H1 (cell line): ENCODE measurements at regions not wholly inside any gene's neighbourhood (a gene's known extent, or its start where the extent isn't known, plus 50 kb on each side); places are given as distances from the start of the nearest gene placed in this dataset.

Experiments
- CTCF ChIA-PET: fragments of 300-600 bp; sonication (Branson Sonifier 250); formaldehyde crosslinking; loops from one replicate; lab custom pipeline; 2021; ENCODE audit not compliant: partially characterized antibody; lab: Charles Lee
- POLR2A ChIA-PET: fragments of 300-600 bp; sonication (Branson Sonifier 250); formaldehyde crosslinking; loops from one replicate; lab custom pipeline; 2021; ENCODE audit warnings: inconsistent platforms; ENCODE audit not compliant: partially characterized antibody; lab: Charles Lee
- DNase-seq, 2 experiments: peaks; one replicate each; pipeline versions ENCODE4 v3.0.0 to v3.0.0-alpha.2; 2010 to 2022; ENCODE audit warnings: low spot score in 2 of 2, low read depth in 1 of 2, mixed read lengths in 1 of 2
- FAIRE-seq: peaks from 2 replicates; lab custom pipeline; 2011; peaks lifted over from hg19 to GRCh38; lab: Jason Lieb, UNC
- H2AFZ ChIP-seq: 2 replicates; pipeline ENCODE4 v1.8.1; 2012; ENCODE audit warnings: low read length, inconsistent platforms
- H2AK5ac ChIP-seq: 2 replicates; pipeline ENCODE4 v1.6.1; 2013; ENCODE audit warnings: low read depth, low read length
- H2BK120ac ChIP-seq: replicated peaks from 2 replicates; pipeline ENCODE3; 2013; ENCODE audit warnings: low read depth, low read length, inconsistent platforms
- H2BK12ac ChIP-seq: 2 replicates; pipeline ENCODE4 v1.6.1; 2013; ENCODE audit warnings: low read depth, low read length
- H2BK15ac ChIP-seq: 2 replicates; pipeline ENCODE4 v1.6.1; 2013; ENCODE audit warnings: low read length
- H2BK20ac ChIP-seq: 2 replicates; pipeline ENCODE4 v1.6.1; 2013; ENCODE audit warnings: low read length
- H2BK5ac ChIP-seq: 2 replicates; pipeline ENCODE4 v1.6.1; 2013; ENCODE audit warnings: low read depth, low read length
- H3K14ac ChIP-seq: 2 replicates; pipeline ENCODE4 v1.6.1; 2013; ENCODE audit warnings: inconsistent platforms; ENCODE audit not compliant: insufficient read length
- H3K18ac ChIP-seq: 2 replicates; pipeline ENCODE4 v1.6.1; 2013; ENCODE audit warnings: low read length; ENCODE audit errors: extremely low read depth
- H3K23ac ChIP-seq: 2 replicates; pipeline ENCODE4 v1.6.1; 2013; ENCODE audit warnings: inconsistent platforms; ENCODE audit not compliant: insufficient read length
- H3K23me2 ChIP-seq: 2 replicates; pipeline ENCODE4 v1.6.1; 2013; ENCODE audit warnings: low read depth, low read length
- H3K27ac ChIP-seq: 2 replicates; pipeline ENCODE4 v1.6.1; 2011; ENCODE audit warnings: low read depth, low read length, inconsistent platforms
- H3K27me3 ChIP-seq, 4 experiments: replicated peaks in 1 of 4; 1 replicate in 1 of 4; 2 replicates in 3 of 4; pipeline versions ENCODE4 v1.6.1 to v1.8.1; 2011 to 2013; ENCODE audit warnings: low read length in 3 of 4, mild to moderate bottlenecking in 3 of 4, inconsistent platforms in 2 of 4, mixed read lengths in 2 of 4, moderate library complexity in 1 of 4; ENCODE audit not compliant: control insufficient read depth in 3 of 4, insufficient read depth in 3 of 4; ENCODE audit errors: extremely low read depth in 1 of 4
- H3K36me3 ChIP-seq, 4 experiments: 2 replicates each; pipeline versions ENCODE4 v1.6.1 to v1.8.1; 2011 to 2013; ENCODE audit warnings: mild to moderate bottlenecking in 4 of 4, low read length in 3 of 4, moderate library complexity in 2 of 4, control low read depth in 1 of 4, inconsistent platforms in 1 of 4; ENCODE audit not compliant: insufficient read depth in 4 of 4, control insufficient read depth in 2 of 4
- H3K4ac ChIP-seq: replicated peaks from 2 replicates; pipeline ENCODE3; 2013; ENCODE audit warnings: low read length, low read depth, mixed read lengths, inconsistent platforms; ENCODE audit not compliant: insufficient read length
- H3K4me1 ChIP-seq, 4 experiments: replicated peaks in 1 of 4; 1 replicate in 1 of 4; 2 replicates in 3 of 4; pipeline versions ENCODE4 v1.6.1 to v1.8.1; 2011 to 2013; ENCODE audit warnings: low read length in 3 of 4, inconsistent platforms in 2 of 4, mixed read lengths in 1 of 4; ENCODE audit not compliant: insufficient read depth in 4 of 4, control insufficient read depth in 3 of 4
- H3K4me2 ChIP-seq, 2 experiments: 2 replicates each; pipeline versions ENCODE4 v1.6.1 to v1.8.1; 2011 to 2013; ENCODE audit warnings: low read depth in 2 of 2, low read length in 2 of 2, control low read depth in 1 of 2, inconsistent platforms in 1 of 2, mild to moderate bottlenecking in 1 of 2; ENCODE audit not compliant: insufficient read depth in 1 of 2
- H3K4me3 ChIP-seq, 4 experiments: fragments of 200-600, 300-600 bp in 1 of 4; sonication (generic), shearing (Covaris generic), sonication (Bioruptor Twin) in 1 of 4; 2 replicates each; pipeline versions ENCODE4 v1.5.1 to v1.8.1; 2011 to 2016; ENCODE audit warnings: low read length in 4 of 4, low read depth in 3 of 4, control low read depth in 2 of 4, inconsistent platforms in 2 of 4, mild to moderate bottlenecking in 2 of 4, mixed read lengths in 1 of 4, moderate library complexity in 1 of 4; ENCODE audit not compliant: insufficient read depth in 2 of 4; ENCODE audit errors: extremely low read depth in 1 of 4
- H3K56ac ChIP-seq: replicated peaks from 2 replicates; pipeline ENCODE3; 2013; ENCODE audit warnings: low read depth, mild to moderate bottlenecking, mixed read lengths, low read length, inconsistent platforms; ENCODE audit not compliant: insufficient read length
- H3K79me1 ChIP-seq: 2 replicates; pipeline ENCODE4 v1.6.1; 2013; ENCODE audit warnings: low read depth, low read length, control low read depth
- H3K79me2 ChIP-seq, 2 experiments: 2 replicates each; pipeline versions ENCODE4 v1.6.1 to v1.8.1; 2012 to 2013; ENCODE audit warnings: low read length in 2 of 2, mild to moderate bottlenecking in 2 of 2, inconsistent platforms in 1 of 2; ENCODE audit not compliant: insufficient read depth in 2 of 2, control insufficient read depth in 1 of 2
- H3K9ac ChIP-seq, 4 experiments: replicated peaks in 1 of 4; 1 replicate in 1 of 4; 2 replicates in 3 of 4; pipeline versions ENCODE4 v1.6.1 to v1.8.1; 2011 to 2013; ENCODE audit warnings: low read depth in 3 of 4, low read length in 3 of 4, control low read depth in 2 of 4, mild to moderate bottlenecking in 2 of 4, moderate library complexity in 2 of 4, inconsistent platforms in 1 of 4; ENCODE audit errors: extremely low read depth in 1 of 4
- H3K9me3 ChIP-seq, 2 experiments: 2 replicates each; pipeline versions ENCODE4 v1.6.1 to v1.8.1; 2012 to 2013; ENCODE audit warnings: mild to moderate bottlenecking in 2 of 2, moderate library complexity in 2 of 2, control low read depth in 1 of 2, inconsistent platforms in 1 of 2, low read depth in 1 of 2, low read length in 1 of 2, mixed read lengths in 1 of 2; ENCODE audit not compliant: insufficient read depth in 2 of 2
- H4K20me1 ChIP-seq, 2 experiments: replicated peaks in 1 of 2; 2 replicates each; pipeline versions ENCODE3 to v1.8.1; 2011 to 2013; ENCODE audit warnings: inconsistent platforms in 2 of 2, low read length in 2 of 2, mild to moderate bottlenecking in 1 of 2; ENCODE audit not compliant: insufficient read depth in 2 of 2, control insufficient read depth in 1 of 2
- H4K5ac ChIP-seq: 2 replicates; pipeline ENCODE4 v1.6.1; 2013; ENCODE audit warnings: low read length, low read depth, mixed read lengths, inconsistent platforms; ENCODE audit not compliant: insufficient read length
- H4K8ac ChIP-seq: 2 replicates; pipeline ENCODE4 v1.8.0; 2013; ENCODE audit warnings: mild to moderate bottlenecking, moderate library complexity, low read length, inconsistent platforms; ENCODE audit not compliant: insufficient read depth; ENCODE audit errors: extremely low read depth
- H4K91ac ChIP-seq: replicated peaks from 2 replicates; pipeline ENCODE3; 2013; ENCODE audit warnings: low read length, mixed read lengths, inconsistent platforms; ENCODE audit not compliant: insufficient read length
- CTCF ChIP-seq, 3 experiments: IDR thresholded peaks; 1 replicate in 2 of 3; 2 replicates in 1 of 3; pipeline versions ENCODE4 v1.5.1 to v1.6.1; 2011; ENCODE audit warnings: low read length in 3 of 3, mild to moderate bottlenecking in 3 of 3, inconsistent platforms in 2 of 3, low read depth in 1 of 3, moderate library complexity in 1 of 3; ENCODE audit not compliant: insufficient read depth in 1 of 3; ENCODE audit errors: control extremely low read depth in 1 of 3
- KDM5A ChIP-seq: fragments of 200-600 bp; IDR thresholded peaks from 2 replicates; pipeline ENCODE4 v1.7.1; 2012; ENCODE audit warnings: mild to moderate bottlenecking, low read length, inconsistent platforms, mixed read lengths
- POLR2A ChIP-seq, 2 experiments: IDR thresholded peaks; 1 replicate in 1 of 2; 2 replicates in 1 of 2; pipeline ENCODE4 v1.6.1; 2011; ENCODE audit warnings: low read depth in 2 of 2, low read length in 2 of 2, mild to moderate bottlenecking in 2 of 2; ENCODE audit errors: control extremely low read depth in 1 of 2
- POU5F1 ChIP-seq: IDR thresholded peaks from 2 replicates; pipeline ENCODE4 v1.6.1; 2011; ENCODE audit warnings: low read depth, mild to moderate bottlenecking, low read length, moderate library complexity
- SIX5 ChIP-seq: IDR thresholded peaks from 2 replicates; pipeline ENCODE4 v1.6.1; 2011; ENCODE audit warnings: mild to moderate bottlenecking, low read depth, low read length
- SRF ChIP-seq: IDR thresholded peaks from 2 replicates; pipeline ENCODE4 v1.6.1; 2011; ENCODE audit warnings: mild to moderate bottlenecking, low read depth, low read length, moderate library complexity
- SUZ12 ChIP-seq: fragments of 200-600 bp; sonication (generic); IDR thresholded peaks from 2 replicates; pipeline ENCODE4 v1.6.1; 2012; ENCODE audit warnings: mild to moderate bottlenecking, inconsistent platforms, low read length, moderate library complexity, mixed read lengths
- WGBS, 2 experiments: shearing (Covaris generic) in 1 of 2; methylation state at CpG; one replicate each; pipeline versions ENCODE4 v1.1.6 to v1.1.7; 2013 to 2015; ENCODE audit warnings: low lambda C conversion rate in 2 of 2, mixed read lengths in 2 of 2, inconsistent platforms in 1 of 2, low coverage in 1 of 2, missing lambda C conversion rate in 1 of 2; ENCODE audit not compliant: insufficient replicate concordance in 2 of 2, insufficient coverage in 1 of 2, insufficient read length in 1 of 2; ENCODE audit errors: extremely low coverage in 1 of 2, missing lambda C conversion rate in 1 of 2; 5-methylcytosine and 5-hydroxymethylcytosine counted together

GRCh38 chr18:78422336-78422735, 557.3 kb upstream of the SALL3 start:
- H3K14ac ChIP-seq = no peak overlapping the region
- ChIA-PET CTCF (interaction anchor here (0.5 to 1.4 kb wide), 3 partner anchors 8 to 11 kb away, joined by 3 to 4 read pairs (median 4); no protein-coding TSS in a partner anchor), POLR2A (no interaction called here)
- FAIRE-seq (no peak), DNase-seq (no peak)
- H4K20me1 ChIP-seq = no peaks in the 10 kb centered on the region
- no peak overlapping the region for H2AK5ac ChIP-seq
- H3K4me3 ChIP-seq = no peak overlapping the region
- TF ChIP-seq SIX5 = no peak
- no peak for TF ChIP-seq POU5F1
- TF ChIP-seq POLR2A (IDR thresholded peaks at IDR 0.05; ENCODE audit: control extremely low read depth in 1 of 2, low read depth in 2 of 2, low read length in 2 of 2) = no peak
- TF ChIP-seq SRF = no peak
- no peak for TF ChIP-seq CTCF (IDR thresholded peaks at IDR 0.05; ENCODE audit: control extremely low read depth in 1 of 3, insufficient read depth in 1 of 3, low read depth in 1 of 3, low read length in 3 of 3)
- TF ChIP-seq KDM5A = no peak
- TF ChIP-seq SUZ12 = no peak
- H3K4me2 ChIP-seq = no peak overlapping the region
- H4K5ac ChIP-seq = no peak overlapping the region
- no peak overlapping the region for H2BK20ac ChIP-seq
- no peaks in the 10 kb centered on the region for H3K4me1 ChIP-seq
- no peak overlapping the region for H3K9ac ChIP-seq
- no peaks in the 10 kb centered on the region for H3K27me3 ChIP-seq
- no peak overlapping the region for H2AFZ ChIP-seq
- no peak overlapping the region for H2BK12ac ChIP-seq
- H3K27ac ChIP-seq = no peak overlapping the region
- H3K4ac ChIP-seq = no peak overlapping the region
- H3K9me3 ChIP-seq = no peaks in the 10 kb centered on the region
- no peak overlapping the region for H2BK120ac ChIP-seq
- no peak overlapping the region for H3K56ac ChIP-seq
- H2BK5ac ChIP-seq = no peak overlapping the region
- no peak overlapping the region for H4K91ac ChIP-seq
- H3K23ac ChIP-seq = no peak overlapping the region
- no peaks in the 10 kb centered on the region for H3K79me1 ChIP-seq
- 99% methylated on average over 7 of the region's 7 CpGs; no CpG with 5 or more reads in 1 of the 2 experiments for WGBS, 2 experiments
- H4K8ac ChIP-seq = no peak overlapping the region
- H3K36me3 ChIP-seq = no peaks in the 10 kb centered on the region
- H2BK15ac ChIP-seq = no peak overlapping the region
- H3K18ac ChIP-seq = no peak overlapping the region
- no peaks in the 10 kb centered on the region for H3K79me2 ChIP-seq
- no peaks in the 10 kb centered on the region for H3K23me2 ChIP-seq
